H1 (cell line): ENCODE measurements at regions not wholly inside any gene's neighbourhood (a gene's known extent, or its start where the extent isn't known, plus 50 kb on each side); places are given as distances from the start of the nearest gene placed in this dataset.

ENCODE experiments used
- CTCF ChIA-PET: fragments of 300-600 bp; sonication (Branson Sonifier 250); formaldehyde crosslinking; loops from one replicate; lab custom pipeline; 2021; ENCODE audit not compliant: partially characterized antibody; lab: Charles Lee
- POLR2A ChIA-PET: fragments of 300-600 bp; sonication (Branson Sonifier 250); formaldehyde crosslinking; loops from one replicate; lab custom pipeline; 2021; ENCODE audit warnings: inconsistent platforms; ENCODE audit not compliant: partially characterized antibody; lab: Charles Lee
- DNase-seq, 2 experiments: peaks; one replicate each; pipeline versions ENCODE4 v3.0.0 to v3.0.0-alpha.2; 2010 to 2022; ENCODE audit warnings: low spot score in 2 of 2, low read depth in 1 of 2, mixed read lengths in 1 of 2
- FAIRE-seq: peaks from 2 replicates; lab custom pipeline; 2011; peaks lifted over from hg19 to GRCh38; lab: Jason Lieb, UNC
- H2AFZ ChIP-seq: 2 replicates; pipeline ENCODE4 v1.8.1; 2012; ENCODE audit warnings: low read length, inconsistent platforms
- H2AK5ac ChIP-seq: 2 replicates; pipeline ENCODE4 v1.6.1; 2013; ENCODE audit warnings: low read depth, low read length
- H2BK120ac ChIP-seq: replicated peaks from 2 replicates; pipeline ENCODE3; 2013; ENCODE audit warnings: low read depth, low read length, inconsistent platforms
- H2BK12ac ChIP-seq: 2 replicates; pipeline ENCODE4 v1.6.1; 2013; ENCODE audit warnings: low read depth, low read length
- H2BK15ac ChIP-seq: 2 replicates; pipeline ENCODE4 v1.6.1; 2013; ENCODE audit warnings: low read length
- H2BK20ac ChIP-seq: 2 replicates; pipeline ENCODE4 v1.6.1; 2013; ENCODE audit warnings: low read length
- H2BK5ac ChIP-seq: 2 replicates; pipeline ENCODE4 v1.6.1; 2013; ENCODE audit warnings: low read depth, low read length
- H3K14ac ChIP-seq: 2 replicates; pipeline ENCODE4 v1.6.1; 2013; ENCODE audit warnings: inconsistent platforms; ENCODE audit not compliant: insufficient read length
- H3K18ac ChIP-seq: 2 replicates; pipeline ENCODE4 v1.6.1; 2013; ENCODE audit warnings: low read length; ENCODE audit errors: extremely low read depth
- H3K23ac ChIP-seq: 2 replicates; pipeline ENCODE4 v1.6.1; 2013; ENCODE audit warnings: inconsistent platforms; ENCODE audit not compliant: insufficient read length
- H3K23me2 ChIP-seq: 2 replicates; pipeline ENCODE4 v1.6.1; 2013; ENCODE audit warnings: low read depth, low read length
- H3K27ac ChIP-seq: 2 replicates; pipeline ENCODE4 v1.6.1; 2011; ENCODE audit warnings: low read depth, low read length, inconsistent platforms
- H3K27me3 ChIP-seq, 4 experiments: replicated peaks in 1 of 4; 1 replicate in 1 of 4; 2 replicates in 3 of 4; pipeline versions ENCODE4 v1.6.1 to v1.8.1; 2011 to 2013; ENCODE audit warnings: low read length in 3 of 4, mild to moderate bottlenecking in 3 of 4, inconsistent platforms in 2 of 4, mixed read lengths in 2 of 4, moderate library complexity in 1 of 4; ENCODE audit not compliant: control insufficient read depth in 3 of 4, insufficient read depth in 3 of 4; ENCODE audit errors: extremely low read depth in 1 of 4
- H3K36me3 ChIP-seq, 4 experiments: 2 replicates each; pipeline versions ENCODE4 v1.6.1 to v1.8.1; 2011 to 2013; ENCODE audit warnings: mild to moderate bottlenecking in 4 of 4, low read length in 3 of 4, moderate library complexity in 2 of 4, control low read depth in 1 of 4, inconsistent platforms in 1 of 4; ENCODE audit not compliant: insufficient read depth in 4 of 4, control insufficient read depth in 2 of 4
- H3K4ac ChIP-seq: replicated peaks from 2 replicates; pipeline ENCODE3; 2013; ENCODE audit warnings: low read length, low read depth, mixed read lengths, inconsistent platforms; ENCODE audit not compliant: insufficient read length
- H3K4me1 ChIP-seq, 4 experiments: replicated peaks in 1 of 4; 1 replicate in 1 of 4; 2 replicates in 3 of 4; pipeline versions ENCODE4 v1.6.1 to v1.8.1; 2011 to 2013; ENCODE audit warnings: low read length in 3 of 4, inconsistent platforms in 2 of 4, mixed read lengths in 1 of 4; ENCODE audit not compliant: insufficient read depth in 4 of 4, control insufficient read depth in 3 of 4
- H3K4me2 ChIP-seq, 2 experiments: 2 replicates each; pipeline versions ENCODE4 v1.6.1 to v1.8.1; 2011 to 2013; ENCODE audit warnings: low read depth in 2 of 2, low read length in 2 of 2, control low read depth in 1 of 2, inconsistent platforms in 1 of 2, mild to moderate bottlenecking in 1 of 2; ENCODE audit not compliant: insufficient read depth in 1 of 2
- H3K4me3 ChIP-seq, 4 experiments: fragments of 200-600, 300-600 bp in 1 of 4; sonication (generic), shearing (Covaris generic), sonication (Bioruptor Twin) in 1 of 4; 2 replicates each; pipeline versions ENCODE4 v1.5.1 to v1.8.1; 2011 to 2016; ENCODE audit warnings: low read length in 4 of 4, low read depth in 3 of 4, control low read depth in 2 of 4, inconsistent platforms in 2 of 4, mild to moderate bottlenecking in 2 of 4, mixed read lengths in 1 of 4, moderate library complexity in 1 of 4; ENCODE audit not compliant: insufficient read depth in 2 of 4; ENCODE audit errors: extremely low read depth in 1 of 4
- H3K56ac ChIP-seq: replicated peaks from 2 replicates; pipeline ENCODE3; 2013; ENCODE audit warnings: low read depth, mild to moderate bottlenecking, mixed read lengths, low read length, inconsistent platforms; ENCODE audit not compliant: insufficient read length
- H3K79me1 ChIP-seq: 2 replicates; pipeline ENCODE4 v1.6.1; 2013; ENCODE audit warnings: low read depth, low read length, control low read depth
- H3K79me2 ChIP-seq, 2 experiments: 2 replicates each; pipeline versions ENCODE4 v1.6.1 to v1.8.1; 2012 to 2013; ENCODE audit warnings: low read length in 2 of 2, mild to moderate bottlenecking in 2 of 2, inconsistent platforms in 1 of 2; ENCODE audit not compliant: insufficient read depth in 2 of 2, control insufficient read depth in 1 of 2
- H3K9ac ChIP-seq, 4 experiments: replicated peaks in 1 of 4; 1 replicate in 1 of 4; 2 replicates in 3 of 4; pipeline versions ENCODE4 v1.6.1 to v1.8.1; 2011 to 2013; ENCODE audit warnings: low read depth in 3 of 4, low read length in 3 of 4, control low read depth in 2 of 4, mild to moderate bottlenecking in 2 of 4, moderate library complexity in 2 of 4, inconsistent platforms in 1 of 4; ENCODE audit errors: extremely low read depth in 1 of 4
- H3K9me3 ChIP-seq, 2 experiments: 2 replicates each; pipeline versions ENCODE4 v1.6.1 to v1.8.1; 2012 to 2013; ENCODE audit warnings: mild to moderate bottlenecking in 2 of 2, moderate library complexity in 2 of 2, control low read depth in 1 of 2, inconsistent platforms in 1 of 2, low read depth in 1 of 2, low read length in 1 of 2, mixed read lengths in 1 of 2; ENCODE audit not compliant: insufficient read depth in 2 of 2
- H4K20me1 ChIP-seq, 2 experiments: replicated peaks in 1 of 2; 2 replicates each; pipeline versions ENCODE3 to v1.8.1; 2011 to 2013; ENCODE audit warnings: inconsistent platforms in 2 of 2, low read length in 2 of 2, mild to moderate bottlenecking in 1 of 2; ENCODE audit not compliant: insufficient read depth in 2 of 2, control insufficient read depth in 1 of 2
- H4K5ac ChIP-seq: 2 replicates; pipeline ENCODE4 v1.6.1; 2013; ENCODE audit warnings: low read length, low read depth, mixed read lengths, inconsistent platforms; ENCODE audit not compliant: insufficient read length
- H4K8ac ChIP-seq: 2 replicates; pipeline ENCODE4 v1.8.0; 2013; ENCODE audit warnings: mild to moderate bottlenecking, moderate library complexity, low read length, inconsistent platforms; ENCODE audit not compliant: insufficient read depth; ENCODE audit errors: extremely low read depth
- H4K91ac ChIP-seq: replicated peaks from 2 replicates; pipeline ENCODE3; 2013; ENCODE audit warnings: low read length, mixed read lengths, inconsistent platforms; ENCODE audit not compliant: insufficient read length
- BACH1 ChIP-seq: IDR thresholded peaks from 2 replicates; pipeline ENCODE4 v1.6.1; 2012; ENCODE audit warnings: low read length, improper control_type of control experiment
- CHD1 ChIP-seq: IDR thresholded peaks from 2 replicates; pipeline ENCODE4 v1.6.1; 2012; ENCODE audit warnings: low read depth, low read length, improper control_type of control experiment
- HDAC6 ChIP-seq: IDR thresholded peaks from one replicate; pipeline ENCODE4 v1.7.1; 2012; ENCODE audit warnings: low read depth, mild to moderate bottlenecking, inconsistent platforms, low read length, moderate library complexity
- JUND ChIP-seq: IDR thresholded peaks from 2 replicates; pipeline ENCODE4 v1.6.1; 2011; ENCODE audit warnings: mild to moderate bottlenecking, improper control_type of control experiment, low read length
- SRF ChIP-seq: IDR thresholded peaks from 2 replicates; pipeline ENCODE4 v1.6.1; 2011; ENCODE audit warnings: mild to moderate bottlenecking, low read depth, low read length, moderate library complexity
- WGBS, 2 experiments: shearing (Covaris generic) in 1 of 2; methylation state at CpG; one replicate each; pipeline versions ENCODE4 v1.1.6 to v1.1.7; 2013 to 2015; ENCODE audit warnings: low lambda C conversion rate in 2 of 2, mixed read lengths in 2 of 2, inconsistent platforms in 1 of 2, low coverage in 1 of 2, missing lambda C conversion rate in 1 of 2; ENCODE audit not compliant: insufficient replicate concordance in 2 of 2, insufficient coverage in 1 of 2, insufficient read length in 1 of 2; ENCODE audit errors: extremely low coverage in 1 of 2, missing lambda C conversion rate in 1 of 2; 5-methylcytosine and 5-hydroxymethylcytosine counted together
- TF ChIP-seq, protein P1 (sequence below): IDR thresholded peaks from 2 replicates; pipeline ENCODE4 v1.6.1; 2011; ENCODE audit warnings: low read length, improper control_type of control experiment

DNA sequence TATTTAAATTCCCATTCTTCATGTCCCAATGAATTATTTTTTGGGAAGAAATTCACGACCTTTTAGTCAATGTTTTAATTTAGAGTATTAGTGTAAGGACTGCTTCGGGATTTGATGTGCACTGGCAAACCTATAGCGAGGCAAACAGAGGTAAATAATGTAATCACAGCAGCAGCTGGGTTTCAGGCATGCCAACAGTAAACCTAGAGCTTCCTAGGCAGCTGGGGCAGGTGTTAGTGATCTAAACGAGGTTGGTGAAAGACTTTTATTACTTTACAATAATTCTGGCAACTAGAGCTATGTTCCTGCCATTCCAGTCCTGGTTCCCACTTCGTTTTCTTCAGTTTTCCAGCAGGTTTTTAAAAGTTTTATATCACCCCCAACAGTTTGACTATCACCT lies 1036.4 kb upstream of the FOXG1 start:
- Histone ChIP-seq H3K9ac (no peak overlapping the region), H3K56ac (no peak overlapping the region), H3K79me1 (no peaks in the 10 kb centered on the region), H3K4me1 (no peaks in the 10 kb centered on the region), H2AFZ (no peak overlapping the region), H3K9me3 (no peaks in the 10 kb centered on the region), H3K79me2 (no peaks in the 10 kb centered on the region), H4K5ac (no peak overlapping the region), H3K18ac (no peak overlapping the region), H4K91ac (no peak overlapping the region), H3K4me3 (no peak overlapping the region), H3K23ac (no peak overlapping the region), H2BK15ac (no peak overlapping the region), H2BK20ac (no peak overlapping the region), H2BK12ac (no peak overlapping the region), H3K4me2 (no peak overlapping the region), H3K23me2 (no peaks in the 10 kb centered on the region), H2AK5ac (no peak overlapping the region), H4K20me1 (no peaks in the 10 kb centered on the region), H2BK5ac (no peak overlapping the region), H2BK120ac (no peak overlapping the region), H3K27ac (no peak overlapping the region), H3K4ac (no peak overlapping the region), H3K36me3 (no peaks in the 10 kb centered on the region), H3K27me3 (no peaks in the 10 kb centered on the region), H4K8ac (no peak overlapping the region), H3K14ac (no peak overlapping the region)
- CTCF ChIA-PET: interaction anchor here (0.9 kb wide), 1 partner anchor 10 kb away, joined by 4 read pairs; no protein-coding TSS in a partner anchor
- WGBS, 2 experiments: 90% methylated on average over 5 of the region's 5 CpGs; no CpG with 5 or more reads in 1 of the 2 experiments
- POLR2A ChIA-PET: no interaction called here
- DNase-seq: no peak
- FAIRE-seq: no peak
- TF ChIP-seq CHD1 (no peak), HDAC6 (no peak), SRF (no peak), BACH1 (no peak), JUND (no peak)
- TF ChIP-seq, protein P1, sequence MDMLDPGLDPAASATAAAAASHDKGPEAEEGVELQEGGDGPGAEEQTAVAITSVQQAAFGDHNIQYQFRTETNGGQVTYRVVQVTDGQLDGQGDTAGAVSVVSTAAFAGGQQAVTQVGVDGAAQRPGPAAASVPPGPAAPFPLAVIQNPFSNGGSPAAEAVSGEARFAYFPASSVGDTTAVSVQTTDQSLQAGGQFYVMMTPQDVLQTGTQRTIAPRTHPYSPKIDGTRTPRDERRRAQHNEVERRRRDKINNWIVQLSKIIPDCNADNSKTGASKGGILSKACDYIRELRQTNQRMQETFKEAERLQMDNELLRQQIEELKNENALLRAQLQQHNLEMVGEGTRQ: no peak
